CD4-positive, CD25-positive, alpha-beta regulatory T cell (primary cell): ENCODE measurements at regions not wholly inside any gene's neighbourhood (a gene's known extent, or its start where the extent isn't known, plus 50 kb on each side); places are given as distances from the start of the nearest gene placed in this dataset.

Source experiments
- ATAC-seq, 2 donors: fragments of 150-1000 bp; cut with Tn5 transposase; one replicate each; pipeline ENCODE4 v1.10.0; 2021; ENCODE audit warnings: low read depth in 2 of 2, moderate number of reproducible peaks in 2 of 2, moderate library complexity in 1 of 2
- DNase-seq, 3 donors: peaks; one replicate each; pipeline versions ENCODE4 v3.0.0 to v3.0.0-alpha.2; 2012 to 2022; ENCODE audit warnings: mixed read lengths in 1 of 3
- H3K27ac ChIP-seq: one replicate; pipeline ENCODE4 v1.7.0; 2013; ENCODE audit warnings: mild to moderate bottlenecking, low read length; ENCODE audit not compliant: insufficient read depth, poor library complexity, severe bottlenecking
- H3K27me3 ChIP-seq: one replicate; pipeline ENCODE4 v1.7.0; 2013; ENCODE audit warnings: low read length; ENCODE audit not compliant: control insufficient read depth, insufficient read depth
- H3K36me3 ChIP-seq: one replicate; pipeline ENCODE4 v1.7.0; 2013; ENCODE audit warnings: mild to moderate bottlenecking, low read length, moderate library complexity; ENCODE audit not compliant: control insufficient read depth, insufficient read depth
- H3K4me1 ChIP-seq: 2 replicates; pipeline ENCODE4 v1.7.0; 2013; ENCODE audit warnings: mild to moderate bottlenecking, low read length; ENCODE audit not compliant: insufficient read depth, control insufficient read depth, poor library complexity, severe bottlenecking
- H3K4me3 ChIP-seq: one replicate; pipeline ENCODE4 v1.7.0; 2013; ENCODE audit warnings: low read depth, mild to moderate bottlenecking, low read length, moderate library complexity
- H3K9me3 ChIP-seq, 2 experiments: 1 replicate in 1 of 2; 2 replicates in 1 of 2; pipeline ENCODE4 v1.7.0; 2013; ENCODE audit warnings: low read length in 2 of 2, mild to moderate bottlenecking in 1 of 2, moderate library complexity in 1 of 2; ENCODE audit not compliant: control insufficient read depth in 2 of 2
- H3K27ac Mint-ChIP-seq, 3 donors: one replicate each; pipeline ENCODE4 v1.8.0; 2020 to 2022; ENCODE audit warnings: mild to moderate bottlenecking in 3 of 3, mixed read lengths in 3 of 3, moderate library complexity in 2 of 3
- H3K27me3 Mint-ChIP-seq: one replicate; pipeline ENCODE4 v1.8.0; 2022; ENCODE audit warnings: mild to moderate bottlenecking, mixed read lengths
- H3K36me3 Mint-ChIP-seq: one replicate; pipeline ENCODE4 v1.8.0; 2020; ENCODE audit warnings: mixed read lengths
- H3K4me1 Mint-ChIP-seq, 4 donors: one replicate each; pipeline ENCODE4 v1.8.0; 2020 to 2022; ENCODE audit warnings: mixed read lengths in 4 of 4, mild to moderate bottlenecking in 1 of 4
- H3K4me3 Mint-ChIP-seq, 4 donors: one replicate each; pipeline ENCODE4 v1.8.0; 2020 to 2022; ENCODE audit warnings: mild to moderate bottlenecking in 4 of 4, mixed read lengths in 4 of 4, moderate library complexity in 3 of 4
- H3K9me3 Mint-ChIP-seq, 7 donors: one replicate each; pipeline ENCODE4 v1.8.0; 2020 to 2022; ENCODE audit warnings: mixed read lengths in 7 of 7, mild to moderate bottlenecking in 3 of 7, moderate library complexity in 2 of 7

GRCh38 chr16:65280845-65281512, 159.1 kb upstream of the CDH11 start:
- no peaks in the 10 kb centered on the region for H3K4me1 ChIP-seq
- no peak for DNase-seq
- no peak overlapping the region for H3K4me3 Mint-ChIP-seq

GRCh38 chr16:65279576-65279975, 157.7 kb upstream of the CDH11 start:
- no peak for ATAC-seq
- Histone ChIP-seq H3K36me3 (no peaks in the 10 kb centered on the region), H3K9me3 (peaks cover 0 to 2% of the 10 kb centered on the region in 2 experiments), H3K27me3 (no peaks in the 10 kb centered on the region), H3K27ac (no peak overlapping the region), H3K4me3 (no peak overlapping the region), H3K4me1 (no peaks in the 10 kb centered on the region)
- Mint-ChIP-seq H3K36me3 (no peaks in the 10 kb centered on the region), H3K27ac (no peak overlapping the region), H3K4me3 (no peak overlapping the region), H3K27me3 (no peaks in the 10 kb centered on the region), H3K4me1 (no peaks in the 10 kb centered on the region), H3K9me3 (peaks cover 0 to 12% (median 4%) of the 10 kb centered on the region in 7 donors)
- DNase-seq = no peak

More at GRCh38 chr16:65280845-65281512, 159.1 kb upstream of the CDH11 start:
- no peak overlapping the region for H3K4me3 ChIP-seq
- no peak overlapping the region for H3K27ac ChIP-seq
- no peaks in the 10 kb centered on the region for H3K27me3 Mint-ChIP-seq
- ATAC-seq = no peak
- no peaks in the 10 kb centered on the region for H3K36me3 Mint-ChIP-seq
- peaks cover 0 to 12% (median 6%) of the 10 kb centered on the region in 7 donors for H3K9me3 Mint-ChIP-seq
- H3K4me1 Mint-ChIP-seq = no peaks in the 10 kb centered on the region
- no peaks in the 10 kb centered on the region for H3K27me3 ChIP-seq
- H3K27ac Mint-ChIP-seq = no peak overlapping the region
- peaks cover 0 to 2% of the 10 kb centered on the region in 2 experiments for H3K9me3 ChIP-seq
- H3K36me3 ChIP-seq = no peaks in the 10 kb centered on the region

GRCh38 chr16:65278874-65279273, 157.0 kb upstream of the CDH11 start:
- no peaks in the 10 kb centered on the region for H3K36me3 Mint-ChIP-seq
- Histone ChIP-seq H3K4me3 (no peak overlapping the region), H3K27me3 (no peaks in the 10 kb centered on the region), H3K36me3 (no peaks in the 10 kb centered on the region), H3K9me3 (peaks cover 0 to 2% of the 10 kb centered on the region in 2 experiments), H3K27ac (no peak overlapping the region), H3K4me1 (no peaks in the 10 kb centered on the region)
- H3K4me1 Mint-ChIP-seq = no peaks in the 10 kb centered on the region
- peaks cover 0 to 13% (median 6%) of the 10 kb centered on the region in 7 donors for H3K9me3 Mint-ChIP-seq
- ATAC-seq (no peak), DNase-seq (no peak)
- no peak overlapping the region for H3K4me3 Mint-ChIP-seq
- no peak overlapping the region for H3K27ac Mint-ChIP-seq
- H3K27me3 Mint-ChIP-seq = no peaks in the 10 kb centered on the region

GRCh38 chr16:65274566-65274965, 152.7 kb upstream of the CDH11 start:
- Histone ChIP-seq H3K27ac (no peak overlapping the region), H3K4me3 (no peak overlapping the region), H3K4me1 (no peaks in the 10 kb centered on the region), H3K36me3 (no peaks in the 10 kb centered on the region), H3K27me3 (no peaks in the 10 kb centered on the region), H3K9me3 (no peaks in the 10 kb centered on the region)
- peaks cover 0 to 16% (median 2%) of the 10 kb centered on the region in 7 donors for H3K9me3 Mint-ChIP-seq
- no peak overlapping the region for H3K4me3 Mint-ChIP-seq
- H3K27me3 Mint-ChIP-seq = no peaks in the 10 kb centered on the region
- H3K27ac Mint-ChIP-seq = no peak overlapping the region
- ATAC-seq (no peak), DNase-seq (no peak)
- no peaks in the 10 kb centered on the region for H3K4me1 Mint-ChIP-seq
- H3K36me3 Mint-ChIP-seq = no peaks in the 10 kb centered on the region

GRCh38 chr16:65272699-65273414, 151.0 kb upstream of the CDH11 start:
- H3K4me1 Mint-ChIP-seq = no peaks in the 10 kb centered on the region
- H3K9me3 ChIP-seq = no peaks in the 10 kb centered on the region
- H3K9me3 Mint-ChIP-seq = peaks cover 0 to 15% (median 3%) of the 10 kb centered on the region in 7 donors
- H3K36me3 ChIP-seq = no peaks in the 10 kb centered on the region
- H3K27me3 Mint-ChIP-seq = no peaks in the 10 kb centered on the region
- ATAC-seq (no peak), DNase-seq (no peak)
- no peaks in the 10 kb centered on the region for H3K27me3 ChIP-seq
- H3K27ac Mint-ChIP-seq = no peak overlapping the region
- no peak overlapping the region for H3K4me3 ChIP-seq
- H3K4me1 ChIP-seq = no peaks in the 10 kb centered on the region
- H3K4me3 Mint-ChIP-seq = no peak overlapping the region
- no peak overlapping the region for H3K27ac ChIP-seq
- no peaks in the 10 kb centered on the region for H3K36me3 Mint-ChIP-seq

- peaks cover 0 to 11% (median 3%) of the 10 kb centered on the region in 7 donors for H3K9me3 Mint-ChIP-seq
- ATAC-seq (no peak), DNase-seq (no peak)
- H3K36me3 ChIP-seq = no peaks in the 10 kb centered on the region
- no peaks in the 10 kb centered on the region for H3K4me1 Mint-ChIP-seq
- no peaks in the 10 kb centered on the region for H3K36me3 Mint-ChIP-seq
- H3K4me1 ChIP-seq = no peaks in the 10 kb centered on the region
- no peaks in the 10 kb centered on the region for H3K27me3 Mint-ChIP-seq
- no peak overlapping the region for H3K27ac Mint-ChIP-seq
- no peak overlapping the region for H3K27ac ChIP-seq
- H3K4me3 ChIP-seq = no peak overlapping the region
- H3K27me3 ChIP-seq = no peaks in the 10 kb centered on the region
- H3K4me3 Mint-ChIP-seq = no peak overlapping the region
- H3K9me3 ChIP-seq = no peaks in the 10 kb centered on the region
Observed at GRCh38 chr16:65271996-65272395, 150.1 kb upstream of the CDH11 start.

GRCh38 chr16:65268331-65268730, 146.5 kb upstream of the CDH11 start:
- Histone ChIP-seq H3K36me3 (no peaks in the 10 kb centered on the region), H3K9me3 (no peaks in the 10 kb centered on the region), H3K27ac (no peak overlapping the region), H3K27me3 (no peaks in the 10 kb centered on the region), H3K4me1 (no peaks in the 10 kb centered on the region), H3K4me3 (no peak overlapping the region)
- no peak for DNase-seq
- H3K27ac Mint-ChIP-seq = no peak overlapping the region
- H3K27me3 Mint-ChIP-seq = no peaks in the 10 kb centered on the region
- H3K4me3 Mint-ChIP-seq = no peak overlapping the region
- no peaks in the 10 kb centered on the region for H3K36me3 Mint-ChIP-seq
- H3K9me3 Mint-ChIP-seq = peaks cover 0 to 12% (median 4%) of the 10 kb centered on the region in 7 donors
- ATAC-seq = no peak
- no peaks in the 10 kb centered on the region for H3K4me1 Mint-ChIP-seq

DNA sequence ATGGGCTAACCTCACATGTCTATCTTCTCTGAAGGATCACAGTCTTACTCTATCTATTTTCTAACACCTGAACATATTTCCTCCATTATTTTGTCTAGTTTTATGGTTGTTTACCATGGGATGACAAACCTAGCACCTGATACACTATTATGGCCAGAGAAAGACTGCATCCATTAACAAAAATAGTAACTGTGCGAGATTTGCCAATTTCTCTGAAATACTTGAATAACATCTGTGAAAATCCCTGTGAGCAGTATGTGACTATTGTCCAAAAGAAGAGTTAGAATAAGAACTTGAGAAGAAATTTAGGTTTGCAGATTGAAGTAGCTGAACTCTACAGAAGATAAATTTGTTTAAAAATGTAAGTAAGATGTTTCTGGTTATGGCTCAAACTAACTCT, 142.0 kb upstream of the CDH11 start:
- no peaks in the 10 kb centered on the region for H3K36me3 Mint-ChIP-seq
- H3K4me3 Mint-ChIP-seq = no peak overlapping the region
- Histone ChIP-seq H3K4me3 (no peak overlapping the region), H3K27ac (no peak overlapping the region), H3K9me3 (no peaks in the 10 kb centered on the region), H3K36me3 (no peaks in the 10 kb centered on the region), H3K4me1 (no peaks in the 10 kb centered on the region), H3K27me3 (no peaks in the 10 kb centered on the region)
- H3K27ac Mint-ChIP-seq = no peak overlapping the region
- H3K4me1 Mint-ChIP-seq = no peaks in the 10 kb centered on the region
- peaks cover 1 to 15% (median 4%) of the 10 kb centered on the region in 7 donors for H3K9me3 Mint-ChIP-seq
- DNase-seq (no peak), ATAC-seq (no peak)
- no peaks in the 10 kb centered on the region for H3K27me3 Mint-ChIP-seq
